ENCODE measurements at regions not wholly inside any gene's neighbourhood (a gene's known extent, or its start where the extent isn't known, plus 50 kb on each side); places are given as distances from the start of the nearest gene placed in this dataset.

DNA sequence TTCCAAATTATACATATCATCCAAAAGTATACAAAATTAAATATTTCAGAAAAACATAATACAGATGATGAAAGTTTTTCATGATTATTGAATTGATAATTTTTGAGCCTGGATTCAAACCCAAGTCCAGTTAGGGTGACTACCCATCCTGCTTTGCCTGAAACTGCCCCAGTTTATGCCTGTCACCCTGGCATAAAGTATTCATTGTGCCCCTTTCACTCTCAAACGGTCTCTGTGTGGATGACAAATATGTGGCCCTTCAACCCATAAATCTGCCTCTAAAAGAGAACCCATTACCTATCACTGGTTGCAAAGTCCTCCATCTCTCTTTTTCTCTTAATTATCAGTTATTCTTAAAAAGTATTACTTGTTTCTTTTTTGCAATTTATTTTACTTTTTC lies 553.7 kb upstream of the JARID2 start:
- POLR2A ChIA-PET: no interaction called here
- intact Hi-C loops (cut with micrococcal nuclease; ENCODE audit: unreplicated experiment): no loop called here

DNA sequence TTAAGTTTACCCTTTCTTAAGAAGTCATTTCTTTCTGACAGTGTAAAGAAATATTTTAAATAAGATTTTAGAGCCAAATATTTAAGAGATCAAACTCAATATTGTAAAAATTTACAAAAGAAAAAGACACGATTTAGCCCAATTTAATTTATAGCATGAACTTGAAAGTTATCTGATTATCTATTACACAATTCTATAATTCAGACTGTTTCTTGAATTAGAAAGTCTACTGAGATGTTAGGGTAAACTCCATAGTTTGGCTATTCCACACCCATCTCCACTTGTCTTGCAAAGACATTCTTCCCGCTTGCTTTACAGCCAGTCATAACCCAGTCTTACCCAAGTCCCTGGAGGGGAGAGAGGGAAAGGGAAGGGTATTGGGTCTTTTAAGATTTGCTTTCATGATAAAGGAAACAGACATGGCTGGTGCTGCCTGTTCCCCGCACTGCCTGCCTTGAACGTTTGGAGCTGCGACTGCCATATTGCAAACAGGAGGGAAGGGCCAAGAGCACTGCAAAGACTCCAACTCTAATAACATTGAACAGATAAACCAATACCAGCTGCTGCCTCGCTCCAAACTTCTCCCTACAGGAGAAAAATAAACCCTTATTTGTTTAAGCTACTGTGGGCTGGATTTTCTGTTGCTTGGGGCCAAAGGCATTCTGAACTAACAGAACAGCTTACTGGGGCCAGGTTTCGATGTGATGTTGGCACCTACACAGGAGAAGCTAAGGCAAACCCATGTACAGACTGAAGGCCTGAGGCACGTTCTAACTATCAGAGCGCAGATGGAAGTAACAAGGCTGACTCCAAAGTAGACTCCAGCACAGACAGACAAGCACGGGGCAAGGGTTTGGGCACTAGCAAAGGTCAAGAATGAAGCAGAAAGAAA lies 552.3 kb upstream of the JARID2 start:
- H3K36me3 ChIP-seq (ENCODE audit: control insufficient read depth, insufficient read depth, low read length): no peaks in the 10 kb centered on the region
- BruUV-seq (replicated peaks): no TSS peak
- in situ Hi-C loops (cut with HindIII; ENCODE audit: low pct_unique_long_range_greater_than_20kb, low sequenced_read_pairs): no loop called here
- no peak overlapping the region for H3K4me3 ChIP-seq (ENCODE audit: low read depth in 2 of 2, low read length in 2 of 2)
- no peaks in the 10 kb centered on the region for H3K27me3 ChIP-seq (ENCODE audit: control insufficient read depth, insufficient read depth, low read length)
- DNase-seq (ENCODE audit: low read depth, low spot score) (no peak), ATAC-seq (no peak)
- intact Hi-C loops (cut with micrococcal nuclease; ENCODE audit: unreplicated experiment): no loop called here
- TF ChIP-seq TCF7L2 (IDR thresholded peaks at IDR 0.05; ENCODE audit: low read depth, low read length): no peak
- CTCF ChIA-PET: no interaction called here
- H3K9me3 ChIP-seq (ENCODE audit: control insufficient read depth, insufficient read depth, low read depth, low read length): no peaks in the 10 kb centered on the region
- no peak overlapping the region for H3K27ac ChIP-seq (ENCODE audit: low read length)
- POLR2A ChIA-PET: interaction anchor here (0.5 kb wide), 1 partner anchor 150 kb away, joined by 4 read pairs; no protein-coding TSS in a partner anchor
- no peaks in the 10 kb centered on the region for H3K4me1 ChIP-seq (ENCODE audit: control insufficient read depth, insufficient read depth, low read length)

More for the DNA sequence above, 553.7 kb upstream of the JARID2 start:
- Histone ChIP-seq H3K9me3 (ENCODE audit: control insufficient read depth, insufficient read depth, low read depth, low read length) (no peaks in the 10 kb centered on the region), H3K4me1 (ENCODE audit: control insufficient read depth, insufficient read depth, low read length) (no peaks in the 10 kb centered on the region), H3K4me3 (ENCODE audit: low read depth in 2 of 2, low read length in 2 of 2) (no peak overlapping the region), H3K27me3 (ENCODE audit: control insufficient read depth, insufficient read depth, low read length) (no peaks in the 10 kb centered on the region), H3K27ac (ENCODE audit: low read length) (no peak overlapping the region), H3K36me3 (ENCODE audit: control insufficient read depth, insufficient read depth, low read length) (no peaks in the 10 kb centered on the region)
- in situ Hi-C loops (cut with HindIII; ENCODE audit: low pct_unique_long_range_greater_than_20kb, low sequenced_read_pairs): no loop called here
- TF ChIP-seq POLR2AphosphoS5 (IDR thresholded peaks at IDR 0.05; ENCODE audit: low read depth, low read length) (no peak), CTCF (IDR thresholded peaks at IDR 0.05) (no peak), SIN3A (IDR thresholded peaks at IDR 0.05; ENCODE audit: borderline replicate concordance, insufficient read depth, low read depth, low read length) (no peak), TCF7L2 (IDR thresholded peaks at IDR 0.05; ENCODE audit: low read depth, low read length) (no peak)
- TF ChIP-seq, protein P1, sequence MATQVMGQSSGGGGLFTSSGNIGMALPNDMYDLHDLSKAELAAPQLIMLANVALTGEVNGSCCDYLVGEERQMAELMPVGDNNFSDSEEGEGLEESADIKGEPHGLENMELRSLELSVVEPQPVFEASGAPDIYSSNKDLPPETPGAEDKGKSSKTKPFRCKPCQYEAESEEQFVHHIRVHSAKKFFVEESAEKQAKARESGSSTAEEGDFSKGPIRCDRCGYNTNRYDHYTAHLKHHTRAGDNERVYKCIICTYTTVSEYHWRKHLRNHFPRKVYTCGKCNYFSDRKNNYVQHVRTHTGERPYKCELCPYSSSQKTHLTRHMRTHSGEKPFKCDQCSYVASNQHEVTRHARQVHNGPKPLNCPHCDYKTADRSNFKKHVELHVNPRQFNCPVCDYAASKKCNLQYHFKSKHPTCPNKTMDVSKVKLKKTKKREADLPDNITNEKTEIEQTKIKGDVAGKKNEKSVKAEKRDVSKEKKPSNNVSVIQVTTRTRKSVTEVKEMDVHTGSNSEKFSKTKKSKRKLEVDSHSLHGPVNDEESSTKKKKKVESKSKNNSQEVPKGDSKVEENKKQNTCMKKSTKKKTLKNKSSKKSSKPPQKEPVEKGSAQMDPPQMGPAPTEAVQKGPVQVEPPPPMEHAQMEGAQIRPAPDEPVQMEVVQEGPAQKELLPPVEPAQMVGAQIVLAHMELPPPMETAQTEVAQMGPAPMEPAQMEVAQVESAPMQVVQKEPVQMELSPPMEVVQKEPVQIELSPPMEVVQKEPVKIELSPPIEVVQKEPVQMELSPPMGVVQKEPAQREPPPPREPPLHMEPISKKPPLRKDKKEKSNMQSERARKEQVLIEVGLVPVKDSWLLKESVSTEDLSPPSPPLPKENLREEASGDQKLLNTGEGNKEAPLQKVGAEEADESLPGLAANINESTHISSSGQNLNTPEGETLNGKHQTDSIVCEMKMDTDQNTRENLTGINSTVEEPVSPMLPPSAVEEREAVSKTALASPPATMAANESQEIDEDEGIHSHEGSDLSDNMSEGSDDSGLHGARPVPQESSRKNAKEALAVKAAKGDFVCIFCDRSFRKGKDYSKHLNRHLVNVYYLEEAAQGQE (IDR thresholded peaks at IDR 0.05; ENCODE audit: insufficient read depth in 1 of 2, low read depth in 2 of 2, low read length in 1 of 2): no peak
- BruUV-seq (replicated peaks): no TSS peak
- DNase-seq (ENCODE audit: low read depth, low spot score): no peak
- ATAC-seq: no peak
- CTCF ChIA-PET: no interaction called here

DNA sequence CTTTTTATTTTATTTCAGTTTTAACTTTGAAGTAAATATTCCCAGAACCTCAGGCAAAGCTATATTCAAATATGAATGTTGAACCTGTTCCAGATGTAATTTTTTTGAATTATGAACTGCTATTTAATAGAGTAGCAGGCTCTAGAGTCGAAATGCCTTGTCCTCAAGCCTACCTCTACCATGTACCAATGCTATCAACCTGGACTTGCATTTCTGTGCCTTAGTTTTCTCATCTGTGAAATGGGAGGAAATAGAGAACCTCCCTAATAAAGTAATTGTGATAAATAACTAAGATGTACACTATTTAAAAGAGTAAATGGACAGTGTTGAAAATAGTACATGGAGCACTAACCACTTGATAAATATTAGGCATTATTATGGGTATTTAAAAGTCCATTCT lies 551.6 kb upstream of the JARID2 start:
- ATAC-seq (no peak), DNase-seq (ENCODE audit: low read depth, low spot score) (no peak)
- no peak overlapping the region for H3K27ac ChIP-seq (ENCODE audit: low read length)
- no peaks in the 10 kb centered on the region for H3K27me3 ChIP-seq (ENCODE audit: control insufficient read depth, insufficient read depth, low read length)
- CTCF ChIA-PET: no interaction called here
- H3K36me3 ChIP-seq (ENCODE audit: control insufficient read depth, insufficient read depth, low read length): no peaks in the 10 kb centered on the region
- no TSS peak for BruUV-seq (replicated peaks)
- intact Hi-C loops (cut with micrococcal nuclease; ENCODE audit: unreplicated experiment): no loop called here
- no peaks in the 10 kb centered on the region for H3K9me3 ChIP-seq (ENCODE audit: control insufficient read depth, insufficient read depth, low read depth, low read length)
- H3K4me3 ChIP-seq (ENCODE audit: low read depth in 2 of 2, low read length in 2 of 2): no peak overlapping the region
- in situ Hi-C loops (cut with HindIII; ENCODE audit: low pct_unique_long_range_greater_than_20kb, low sequenced_read_pairs): no loop called here
- POLR2A ChIA-PET: interaction anchor here (0.5 kb wide), 2 partner anchors 58 to 149 kb away, joined by 3 to 4 read pairs; no protein-coding TSS in a partner anchor
- no peak for TF ChIP-seq SIN3A (IDR thresholded peaks at IDR 0.05; ENCODE audit: borderline replicate concordance, insufficient read depth, low read depth, low read length)
- TF ChIP-seq, protein P1 (IDR thresholded peaks at IDR 0.05; ENCODE audit: insufficient read depth in 1 of 2, low read depth in 2 of 2, low read length in 1 of 2): no peak
- no peak for TF ChIP-seq TCF7L2 (IDR thresholded peaks at IDR 0.05; ENCODE audit: low read depth, low read length)
- TF ChIP-seq POLR2AphosphoS5 (IDR thresholded peaks at IDR 0.05; ENCODE audit: low read depth, low read length): no peak
- no peak for TF ChIP-seq CTCF (IDR thresholded peaks at IDR 0.05)
- H3K4me1 ChIP-seq (ENCODE audit: control insufficient read depth, insufficient read depth, low read length): no peaks in the 10 kb centered on the region
